KMS-11 (cell line): ENCODE measurements at regions not wholly inside any gene's neighbourhood (a gene's known extent, or its start where the extent isn't known, plus 50 kb on each side); places are given as distances from the start of the nearest gene placed in this dataset.
A peak's percentile ranks its signal among the peaks of the same experiment; 100 is the strongest.

Source experiments
- H2AFZ ChIP-seq: fragments of 200-600 bp; sonication (generic); 2 replicates; pipeline ENCODE4 v1.6.1; 2016; ENCODE audit warnings: antibody characterized with exemption, mixed run types, low read depth
- H3K27ac ChIP-seq: fragments of 200-600 bp; sonication (generic); 2 replicates; pipeline ENCODE4 v1.6.1; 2016; ENCODE audit warnings: mild to moderate bottlenecking, mixed run types
- H3K27me3 ChIP-seq: fragments of 200-600 bp; sonication (generic); 2 replicates; pipeline ENCODE4 v1.6.1; 2017; ENCODE audit warnings: mild to moderate bottlenecking, low read depth, mixed run types, moderate library complexity; ENCODE audit not compliant: insufficient read depth
- H3K36me3 ChIP-seq: fragments of 200-600 bp; sonication (generic); 2 replicates; pipeline ENCODE4 v1.6.1; 2017; ENCODE audit warnings: mild to moderate bottlenecking, mixed run types; ENCODE audit not compliant: insufficient read depth
- H3K4me1 ChIP-seq: fragments of 200-600 bp; sonication (generic); 2 replicates; pipeline ENCODE4 v1.6.1; 2016; ENCODE audit warnings: mild to moderate bottlenecking, low read depth, mixed run types; ENCODE audit not compliant: poor library complexity, severe bottlenecking
- H3K4me2 ChIP-seq: fragments of 200-600 bp; sonication (generic); 2 replicates; pipeline ENCODE4 v1.7.0; 2016; ENCODE audit warnings: mild to moderate bottlenecking, mixed run types
- H3K4me3 ChIP-seq: fragments of 200-600 bp; sonication (generic); IDR thresholded peaks from 2 replicates; pipeline ENCODE4 v1.6.1; 2017; ENCODE audit warnings: low read depth, low read length, mixed read lengths; ENCODE audit not compliant: insufficient read depth
- H3K79me2 ChIP-seq: fragments of 200-600 bp; sonication (generic); 2 replicates; pipeline ENCODE4 v1.6.1; 2016; ENCODE audit warnings: low read depth, mixed run types; ENCODE audit not compliant: insufficient read depth
- H3K9ac ChIP-seq: fragments of 200-600 bp; sonication (generic); 2 replicates; pipeline ENCODE4 v1.6.1; 2016; ENCODE audit warnings: mild to moderate bottlenecking, mixed run types
- H4K20me1 ChIP-seq: fragments of 200-600 bp; sonication (generic); 2 replicates; pipeline ENCODE4 v1.6.1; 2016; ENCODE audit warnings: mild to moderate bottlenecking, mixed run types; ENCODE audit not compliant: insufficient read depth
- CTCF ChIP-seq: fragments of 200-600 bp; sonication (generic); conservative IDR thresholded peaks from 2 replicates; pipeline ENCODE4 v1.6.1; 2017; ENCODE audit warnings: low read depth, mild to moderate bottlenecking, antibody characterized with exemption, low read length, moderate library complexity, mixed read lengths

DNA sequence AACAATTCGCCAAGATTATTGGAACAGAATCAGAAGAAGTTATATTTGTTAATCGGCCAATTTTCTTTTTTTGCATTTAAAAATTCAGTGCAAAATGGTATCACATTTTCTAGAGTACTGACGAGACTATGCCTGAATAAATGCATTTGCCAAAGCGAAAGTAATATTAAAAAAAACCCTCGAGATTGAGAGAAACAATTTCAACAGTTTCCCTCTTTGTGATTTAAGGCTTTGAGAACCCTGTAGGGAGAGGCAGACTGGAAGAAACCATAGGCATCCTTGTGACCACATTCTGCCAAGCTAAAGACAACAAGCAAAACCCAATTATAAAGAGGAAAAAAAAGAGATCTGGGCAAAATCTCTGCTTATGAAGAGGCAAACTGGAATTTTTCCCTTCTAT, 218.1 kb upstream of the GK2 start:
- TF ChIP-seq CTCF, result no peak
- Histone ChIP-seq H4K20me1 (no peaks in the 10 kb centered on the region), H3K4me2 (peak overlapping the region; percentile 39), H3K4me1 (no peaks in the 10 kb centered on the region), H3K79me2 (no peaks in the 10 kb centered on the region), H3K4me3 (no peak overlapping the region), H3K27ac (no peak overlapping the region), H3K27me3 (no peaks in the 10 kb centered on the region), H3K36me3 (no peaks in the 10 kb centered on the region), H2AFZ (peak overlapping the region; percentile 53), H3K9ac (no peak overlapping the region; the same call in 1 of the 2 replicates)

DNA sequence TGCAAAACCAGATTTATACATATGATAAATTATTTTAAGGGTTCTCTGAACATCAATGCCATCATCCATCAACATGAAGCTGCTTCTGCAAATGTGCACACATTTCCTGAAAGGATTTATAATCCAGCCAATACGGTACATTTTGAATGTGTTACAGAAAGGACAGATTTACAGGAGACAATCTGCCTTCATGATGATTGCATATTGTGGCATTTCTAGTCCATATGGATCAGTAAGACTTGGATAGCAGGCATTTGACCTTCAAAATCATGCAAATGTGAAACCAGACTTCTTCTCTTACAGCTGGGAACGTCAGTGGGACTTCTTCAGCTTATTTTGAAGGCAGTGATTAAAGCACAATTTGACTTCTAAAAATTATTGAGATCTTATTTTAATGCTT, 217.3 kb upstream of the GK2 start:
- Histone ChIP-seq H3K36me3 (no peaks in the 10 kb centered on the region), H3K4me1 (no peaks in the 10 kb centered on the region), H3K4me2 (peak overlapping the region; percentile 39), H2AFZ (peak overlapping the region; percentile 53), H3K79me2 (no peaks in the 10 kb centered on the region), H3K27ac (no peak overlapping the region), H3K27me3 (no peaks in the 10 kb centered on the region), H3K9ac (no peak overlapping the region; the same call in 1 of the 2 replicates), H3K4me3 (no peak overlapping the region), H4K20me1 (no peaks in the 10 kb centered on the region)
- TF ChIP-seq CTCF, result no peak

- H3K36me3 ChIP-seq, result no peaks in the 10 kb centered on the region
- no peak overlapping the region for H3K4me2 ChIP-seq
- H4K20me1 ChIP-seq, result no peaks in the 10 kb centered on the region
- no peaks in the 10 kb centered on the region for H3K79me2 ChIP-seq
- TF ChIP-seq CTCF, result no peak
- no peak overlapping the region for H3K9ac ChIP-seq
- H3K27ac ChIP-seq, result no peak overlapping the region
- H3K27me3 ChIP-seq, result no peaks in the 10 kb centered on the region
- H3K4me3 ChIP-seq, result no peak overlapping the region
- H3K4me1 ChIP-seq, result no peaks in the 10 kb centered on the region
- no peak overlapping the region for H2AFZ ChIP-seq
These were observed 215.2 kb upstream of the GK2 start for GRCh38 chr4:79623021-79623870.

DNA sequence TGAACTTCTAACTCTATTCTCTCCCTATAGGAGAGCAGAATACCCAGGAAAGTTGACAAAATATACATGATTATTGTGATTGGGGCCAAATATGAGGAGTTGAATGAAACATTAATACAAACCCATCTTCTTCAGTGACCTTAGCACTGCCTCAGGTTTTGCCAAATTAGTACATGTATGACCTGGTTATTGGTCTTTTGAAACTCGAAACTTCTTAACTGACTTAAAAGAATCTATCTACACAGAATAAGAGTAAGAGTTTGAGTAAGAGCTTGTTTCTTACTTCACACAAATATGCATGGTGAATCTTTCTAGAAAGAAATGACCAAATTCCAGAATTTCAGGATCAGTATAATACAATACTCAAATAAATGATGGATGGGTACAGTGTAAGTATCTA, 213.0 kb upstream of the GK2 start:
- Histone ChIP-seq H3K27me3 (no peaks in the 10 kb centered on the region), H4K20me1 (no peaks in the 10 kb centered on the region), H2AFZ (no peak overlapping the region), H3K36me3 (no peaks in the 10 kb centered on the region), H3K4me1 (no peaks in the 10 kb centered on the region), H3K27ac (no peak overlapping the region), H3K9ac (no peak overlapping the region), H3K4me3 (no peak overlapping the region), H3K79me2 (no peaks in the 10 kb centered on the region), H3K4me2 (no peak overlapping the region)
- TF ChIP-seq CTCF, result no peak
